ENCODE measurements at regions not wholly inside any gene's neighbourhood (a gene's known extent, or its start where the extent isn't known, plus 50 kb on each side); places are given as distances from the start of the nearest gene placed in this dataset.
"Not testable (repeated sequence)": the region's sequence is repeated elsewhere in the genome, so short reads cannot be mapped to it uniquely, and the experiment has no call there.

- POLR2A ChIA-PET (ENCODE audit: low non-redundant PET): no interaction called here
- H3K27me3 ChIP-seq (replicated peaks; ENCODE audit: insufficient read depth, low read depth, low read length, poor library complexity): no peaks in the 10 kb centered on the region
- intact Hi-C loops (cut with micrococcal nuclease; ENCODE audit: unreplicated experiment): no loop called here
- no peaks in the 10 kb centered on the region for H3K36me3 ChIP-seq (ENCODE audit: insufficient read depth, low read length, poor library complexity, severe bottlenecking)
- H3K27ac ChIP-seq (ENCODE audit: low read depth, low read length, poor library complexity, severe bottlenecking): no peak overlapping the region
- no peaks in the 10 kb centered on the region for H3K4me1 ChIP-seq (ENCODE audit: insufficient read depth, low read length, poor library complexity, severe bottlenecking)
- no TSS peak for BruUV-seq (replicated peaks)
- H3K4me3 ChIP-seq (ENCODE audit: low read depth, low read length, poor library complexity, severe bottlenecking): no peak overlapping the region
- DNase-seq (ENCODE audit: low spot score): no peak
- CTCF ChIA-PET: no interaction called here
- no peak for TF ChIP-seq EZH2 (IDR thresholded peaks at IDR 0.05; ENCODE audit: borderline replicate concordance, low read depth, low read length, poor library complexity, severe bottlenecking)
- TF ChIP-seq CTCF (conservative IDR thresholded peaks at IDR 0.05; ENCODE audit: low read depth, low read length): no peak
- H3K9me3 ChIP-seq (ENCODE audit: low read depth, low read length, poor library complexity, severe bottlenecking): peaks cover 16% of the 10 kb centered on the region
These were observed 760.1 kb downstream of the ZNF385D start for GRCh38 chr3:20990896-20991295.

- POLR2A ChIA-PET (ENCODE audit: low non-redundant PET); H3K36me3 ChIP-seq (ENCODE audit: insufficient read depth, low read length, poor library complexity, severe bottlenecking); H3K27ac ChIP-seq (ENCODE audit: low read depth, low read length, poor library complexity, severe bottlenecking); intact Hi-C loops (cut with micrococcal nuclease; ENCODE audit: unreplicated experiment); H3K4me1 ChIP-seq (ENCODE audit: insufficient read depth, low read length, poor library complexity, severe bottlenecking); DNase-seq (ENCODE audit: low spot score); H3K4me3 ChIP-seq (ENCODE audit: low read depth, low read length, poor library complexity, severe bottlenecking); H3K27me3 ChIP-seq (replicated peaks; ENCODE audit: insufficient read depth, low read depth, low read length, poor library complexity); CTCF ChIA-PET; BruUV-seq (replicated peaks): not testable (repeated sequence)
- H3K9me3 ChIP-seq (ENCODE audit: low read depth, low read length, poor library complexity, severe bottlenecking): peaks cover 19% of the 10 kb centered on the region
These were observed 761.4 kb downstream of the ZNF385D start for GRCh38 chr3:20989653-20990052.

- intact Hi-C loops (cut with micrococcal nuclease; ENCODE audit: unreplicated experiment): no loop called here
- CTCF ChIA-PET: no interaction called here
These were observed 766.3 kb downstream of the ZNF385D start for GRCh38 chr3:20984594-20985205.

More at GRCh38 chr3:20984594-20985205, 766.3 kb downstream of the ZNF385D start:
- BruUV-seq (replicated peaks): no TSS peak
- DNase-seq (ENCODE audit: low spot score): no peak
- POLR2A ChIA-PET (ENCODE audit: low non-redundant PET): no interaction called here
- no peaks in the 10 kb centered on the region for H3K27me3 ChIP-seq (replicated peaks; ENCODE audit: insufficient read depth, low read depth, low read length, poor library complexity)
- no peaks in the 10 kb centered on the region for H3K4me1 ChIP-seq (ENCODE audit: insufficient read depth, low read length, poor library complexity, severe bottlenecking)
- TF ChIP-seq CTCF (conservative IDR thresholded peaks at IDR 0.05; ENCODE audit: low read depth, low read length) (no peak), EZH2 (IDR thresholded peaks at IDR 0.05; ENCODE audit: borderline replicate concordance, low read depth, low read length, poor library complexity, severe bottlenecking) (no peak)
- no peak overlapping the region for H3K27ac ChIP-seq (ENCODE audit: low read depth, low read length, poor library complexity, severe bottlenecking)
- H3K4me3 ChIP-seq (ENCODE audit: low read depth, low read length, poor library complexity, severe bottlenecking): no peak overlapping the region
- H3K9me3 ChIP-seq (ENCODE audit: low read depth, low read length, poor library complexity, severe bottlenecking): peaks cover 18% of the 10 kb centered on the region
- no peaks in the 10 kb centered on the region for H3K36me3 ChIP-seq (ENCODE audit: insufficient read depth, low read length, poor library complexity, severe bottlenecking)

Data from A673 (cell line).